Stomach (tissue), 4 donors: ENCODE measurements at regions not wholly inside any gene's neighbourhood (a gene's known extent, or its start where the extent isn't known, plus 50 kb on each side); places are given as distances from the start of the nearest gene placed in this dataset.

Experiments
- POLR2A ChIP-seq, 4 donors: fragments of 450-650 bp; IDR thresholded peaks; one replicate each; pipeline ENCODE4 v1.6.1; 2016; ENCODE audit warnings: antibody characterized with exemption in 4 of 4, control low read depth in 2 of 4, mild to moderate bottlenecking in 1 of 4, moderate library complexity in 1 of 4
- POLR2AphosphoS5 ChIP-seq, 3 donors: sonication (generic); formaldehyde crosslinking; IDR thresholded peaks; one replicate each; pipeline ENCODE4 v1.6.1; 2016; ENCODE audit warnings: antibody characterized with exemption in 3 of 3
- TF ChIP-seq, protein P1 (sequence below), 7 experiments: fragments of 450-650 bp in 4 of 7; fragments of 200-600 bp in 3 of 7; sonication (generic) in 3 of 7; IDR thresholded peaks; one replicate each; pipeline ENCODE4 v1.5.1; 2016 to 2019; ENCODE audit warnings: antibody characterized with exemption in 7 of 7, control low read depth in 2 of 7, mild to moderate bottlenecking in 1 of 7

DNA sequence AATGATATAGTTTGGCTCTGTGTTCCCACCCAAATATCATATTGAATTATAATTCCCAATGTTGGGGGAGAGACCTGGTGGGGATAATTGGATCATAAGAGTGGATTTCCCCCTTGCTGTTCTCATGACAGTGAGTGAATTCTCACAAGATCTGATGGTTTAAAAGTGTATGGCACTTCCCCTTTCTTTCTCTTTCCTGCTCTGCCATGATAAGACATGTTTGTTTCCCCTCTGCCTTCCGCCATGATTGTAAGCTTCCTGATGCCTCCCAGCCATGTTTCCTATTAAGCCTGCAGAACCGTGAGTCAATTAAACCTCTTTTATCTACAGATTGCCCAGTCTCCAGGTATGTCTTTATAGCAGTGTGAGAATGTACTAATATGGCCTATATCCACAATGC, 126.7 kb upstream of the GMNC start:
- TF ChIP-seq, protein P1, sequence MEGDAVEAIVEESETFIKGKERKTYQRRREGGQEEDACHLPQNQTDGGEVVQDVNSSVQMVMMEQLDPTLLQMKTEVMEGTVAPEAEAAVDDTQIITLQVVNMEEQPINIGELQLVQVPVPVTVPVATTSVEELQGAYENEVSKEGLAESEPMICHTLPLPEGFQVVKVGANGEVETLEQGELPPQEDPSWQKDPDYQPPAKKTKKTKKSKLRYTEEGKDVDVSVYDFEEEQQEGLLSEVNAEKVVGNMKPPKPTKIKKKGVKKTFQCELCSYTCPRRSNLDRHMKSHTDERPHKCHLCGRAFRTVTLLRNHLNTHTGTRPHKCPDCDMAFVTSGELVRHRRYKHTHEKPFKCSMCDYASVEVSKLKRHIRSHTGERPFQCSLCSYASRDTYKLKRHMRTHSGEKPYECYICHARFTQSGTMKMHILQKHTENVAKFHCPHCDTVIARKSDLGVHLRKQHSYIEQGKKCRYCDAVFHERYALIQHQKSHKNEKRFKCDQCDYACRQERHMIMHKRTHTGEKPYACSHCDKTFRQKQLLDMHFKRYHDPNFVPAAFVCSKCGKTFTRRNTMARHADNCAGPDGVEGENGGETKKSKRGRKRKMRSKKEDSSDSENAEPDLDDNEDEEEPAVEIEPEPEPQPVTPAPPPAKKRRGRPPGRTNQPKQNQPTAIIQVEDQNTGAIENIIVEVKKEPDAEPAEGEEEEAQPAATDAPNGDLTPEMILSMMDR (IDR thresholded peaks at IDR 0.05) = no peak
- TF ChIP-seq POLR2A (IDR thresholded peaks at IDR 0.05) = no peak
- no peak for TF ChIP-seq POLR2AphosphoS5 (IDR thresholded peaks at IDR 0.05)
